C4-2B (cell line): ENCODE measurements at regions not wholly inside any gene's neighbourhood (a gene's known extent, or its start where the extent isn't known, plus 50 kb on each side); places are given as distances from the start of the nearest gene placed in this dataset.

Experiments
- CTCF ChIP-seq: fragments of 450-650 bp; conservative IDR thresholded peaks from 2 replicates; pipeline ENCODE4 v1.5.1; 2017; ENCODE audit warnings: mild to moderate bottlenecking
- ZFX ChIP-seq: fragments of 450-650 bp; IDR thresholded peaks from 2 replicates; pipeline ENCODE4 v1.6.1; 2017

- TF ChIP-seq CTCF: no peak
- TF ChIP-seq ZFX: no peak
These were observed 170.6 kb upstream of the DIO2 start for GRCh38 chr14:80381807-80382363.
